ENCODE measurements at regions not wholly inside any gene's neighbourhood (a gene's known extent, or its start where the extent isn't known, plus 50 kb on each side); places are given as distances from the start of the nearest gene placed in this dataset.

DNA sequence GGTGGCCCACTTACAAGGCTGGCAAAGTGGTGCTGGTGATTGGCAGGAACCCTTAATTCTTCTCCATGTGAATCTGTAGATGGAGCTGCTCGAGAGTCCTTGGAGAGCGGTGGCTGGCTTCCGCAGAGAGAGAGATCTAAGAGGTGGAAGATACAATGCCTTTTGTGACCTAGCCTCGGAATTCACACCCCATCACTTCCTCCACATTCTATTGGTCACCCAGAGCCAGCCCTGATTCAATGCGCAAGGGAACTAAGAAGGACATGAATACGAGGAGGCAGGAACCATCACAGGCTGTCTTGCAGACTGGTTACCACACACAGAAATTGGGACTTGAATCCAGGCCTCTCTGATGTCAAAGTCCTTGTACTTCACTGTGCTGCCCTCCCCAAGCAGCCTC is 128.9 kb upstream of the PROKR2 start:
- no peak for FAIRE-seq

More for the DNA sequence above, 128.9 kb upstream of the PROKR2 start:
- ChIA-PET POLR2A (ENCODE audit: partially characterized antibody) (no interaction called here), CTCF (ENCODE audit: partially characterized antibody) (interaction anchor here (0.5 to 6.6 kb wide), 7 partner anchors 8 to 241 kb away, joined by 3 to 72 read pairs (median 6); partner anchors contain the start of gene PROKR2)
- 85% methylated on average over 6 of the region's 6 CpGs; no CpG with 5 or more reads in 1 of the 2 experiments for WGBS, 2 experiments (ENCODE audit: extremely low coverage in 1 of 2, insufficient coverage in 1 of 2, insufficient read length in 1 of 2, insufficient replicate concordance in 2 of 2, low coverage in 1 of 2, low lambda C conversion rate in 2 of 2, missing lambda C conversion rate in 1 of 2)
- no peak for DNase-seq (ENCODE audit: low read depth in 1 of 2, low spot score in 2 of 2)
- Histone ChIP-seq H3K4ac (replicated peaks; ENCODE audit: insufficient read length, low read depth, low read length) (no peak overlapping the region), H2BK15ac (ENCODE audit: low read length) (no peak overlapping the region), H3K56ac (replicated peaks; ENCODE audit: insufficient read length, low read depth, low read length) (no peak overlapping the region), H2BK120ac (replicated peaks; ENCODE audit: low read depth, low read length) (no peak overlapping the region), H3K27me3 (replicated peaks in 1 of 4; ENCODE audit: control insufficient read depth in 3 of 4, extremely low read depth in 1 of 4, insufficient read depth in 3 of 4, low read length in 3 of 4) (no peaks in the 10 kb centered on the region), H3K18ac (ENCODE audit: extremely low read depth, low read length) (no peak overlapping the region), H3K36me3 (ENCODE audit: control insufficient read depth in 2 of 4, insufficient read depth in 4 of 4, low read length in 3 of 4) (no peaks in the 10 kb centered on the region), H3K79me2 (ENCODE audit: control insufficient read depth in 1 of 2, insufficient read depth in 2 of 2, low read length in 2 of 2) (no peaks in the 10 kb centered on the region), H4K5ac (ENCODE audit: insufficient read length, low read depth, low read length) (no peak overlapping the region), H3K4me1 (replicated peaks in 1 of 4; ENCODE audit: control insufficient read depth in 3 of 4, insufficient read depth in 4 of 4, low read length in 3 of 4) (no peaks in the 10 kb centered on the region), H2BK5ac (ENCODE audit: low read depth, low read length) (no peak overlapping the region), H2AFZ (ENCODE audit: low read length) (0 out of 2 replicates have a peak overlapping the region, but pooled peaks have one; percentile 4), H3K9me3 (ENCODE audit: insufficient read depth in 2 of 2, low read depth in 1 of 2, low read length in 1 of 2) (no peaks in the 10 kb centered on the region), H4K20me1 (replicated peaks in 1 of 2; ENCODE audit: control insufficient read depth in 1 of 2, insufficient read depth in 2 of 2, low read length in 2 of 2) (no peaks in the 10 kb centered on the region), H3K9ac (replicated peaks in 1 of 4; ENCODE audit: extremely low read depth in 1 of 4, low read depth in 3 of 4, low read length in 3 of 4) (no peak overlapping the region), H2BK20ac (ENCODE audit: low read length) (no peak overlapping the region), H3K14ac (ENCODE audit: insufficient read length) (no peak overlapping the region), H2AK5ac (ENCODE audit: low read depth, low read length) (no peak overlapping the region), H3K4me2 (ENCODE audit: insufficient read depth in 1 of 2, low read depth in 2 of 2, low read length in 2 of 2) (no peak overlapping the region), H3K4me3 (ENCODE audit: extremely low read depth in 1 of 4, insufficient read depth in 2 of 4, low read depth in 3 of 4, low read length in 4 of 4) (no peak overlapping the region), H2BK12ac (ENCODE audit: low read depth, low read length) (no peak overlapping the region), H3K79me1 (ENCODE audit: low read depth, low read length) (no peaks in the 10 kb centered on the region), H4K8ac (ENCODE audit: extremely low read depth, insufficient read depth, low read length) (no peak overlapping the region), H3K23ac (ENCODE audit: insufficient read length) (no peak overlapping the region), H4K91ac (replicated peaks; ENCODE audit: insufficient read length, low read length) (no peak overlapping the region), H3K27ac (ENCODE audit: low read depth, low read length) (no peak overlapping the region), H3K23me2 (ENCODE audit: low read depth, low read length) (no peaks in the 10 kb centered on the region)
- TF ChIP-seq EZH2 (IDR thresholded peaks at IDR 0.05; ENCODE audit: low read depth, low read length, severe bottlenecking) (no peak), TEAD4 (IDR thresholded peaks at IDR 0.05; ENCODE audit: low read depth, low read length) (no peak), GTF2F1 (IDR thresholded peaks at IDR 0.05; ENCODE audit: borderline replicate concordance, low read depth, low read length) (no peak), CEBPB (IDR thresholded peaks at IDR 0.05; ENCODE audit: low read depth, low read length) (no peak), TAF1 (IDR thresholded peaks at IDR 0.05; ENCODE audit: low read depth, low read length) (no peak), KDM5A (IDR thresholded peaks at IDR 0.05; ENCODE audit: low read length) (no peak), BRCA1 (IDR thresholded peaks at IDR 0.05; ENCODE audit: low read depth, low read length) (no peak), NANOG (IDR thresholded peaks at IDR 0.05; ENCODE audit: insufficient read depth, low read depth, low read length, poor library complexity, severe bottlenecking) (no peak), POLR2A (IDR thresholded peaks at IDR 0.05; ENCODE audit: control extremely low read depth in 1 of 2, low read depth in 2 of 2, low read length in 2 of 2) (no peak), NRF1 (IDR thresholded peaks at IDR 0.05; ENCODE audit: low read depth, low read length) (no peak)
- TF ChIP-seq, protein P1, sequence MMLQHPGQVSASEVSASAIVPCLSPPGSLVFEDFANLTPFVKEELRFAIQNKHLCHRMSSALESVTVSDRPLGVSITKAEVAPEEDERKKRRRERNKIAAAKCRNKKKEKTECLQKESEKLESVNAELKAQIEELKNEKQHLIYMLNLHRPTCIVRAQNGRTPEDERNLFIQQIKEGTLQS (IDR thresholded peaks at IDR 0.05; ENCODE audit: insufficient read depth, low read depth, low read length) = no peak
- TF ChIP-seq, protein P2, sequence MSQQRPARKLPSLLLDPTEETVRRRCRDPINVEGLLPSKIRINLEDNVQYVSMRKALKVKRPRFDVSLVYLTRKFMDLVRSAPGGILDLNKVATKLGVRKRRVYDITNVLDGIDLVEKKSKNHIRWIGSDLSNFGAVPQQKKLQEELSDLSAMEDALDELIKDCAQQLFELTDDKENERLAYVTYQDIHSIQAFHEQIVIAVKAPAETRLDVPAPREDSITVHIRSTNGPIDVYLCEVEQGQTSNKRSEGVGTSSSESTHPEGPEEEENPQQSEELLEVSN (IDR thresholded peaks at IDR 0.05) = no peak
